ENCODE measurements at regions not wholly inside any gene's neighbourhood (a gene's known extent, or its start where the extent isn't known, plus 50 kb on each side); places are given as distances from the start of the nearest gene placed in this dataset.

DNA sequence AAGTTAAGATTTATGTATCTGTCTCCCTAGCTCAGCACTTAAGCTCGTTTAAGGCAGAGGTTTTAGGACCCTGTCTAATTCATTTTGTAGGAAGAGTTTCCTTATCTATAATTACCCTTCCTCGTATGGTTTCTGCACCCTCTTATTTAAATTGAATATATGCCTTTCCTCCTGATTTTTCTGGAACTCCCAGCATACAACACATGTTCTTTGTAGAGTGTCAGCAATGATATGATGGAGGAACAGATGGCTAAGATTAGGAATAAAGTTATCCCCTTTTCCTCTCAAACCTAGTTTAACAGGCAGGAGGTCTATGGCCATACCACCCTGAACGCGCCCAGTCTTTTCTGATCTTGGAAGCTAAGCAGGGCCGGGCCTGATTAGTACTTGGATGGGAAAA lies 359.5 kb downstream of the PCDH17 start:
- H3K4me3 ChIP-seq (ENCODE audit: low read depth, low read length) = no peak overlapping the region
- DNase-seq (ENCODE audit: low read depth, low spot score) = no peak
- CTCF ChIA-PET = no interaction called here
- TF ChIP-seq, protein P1, sequence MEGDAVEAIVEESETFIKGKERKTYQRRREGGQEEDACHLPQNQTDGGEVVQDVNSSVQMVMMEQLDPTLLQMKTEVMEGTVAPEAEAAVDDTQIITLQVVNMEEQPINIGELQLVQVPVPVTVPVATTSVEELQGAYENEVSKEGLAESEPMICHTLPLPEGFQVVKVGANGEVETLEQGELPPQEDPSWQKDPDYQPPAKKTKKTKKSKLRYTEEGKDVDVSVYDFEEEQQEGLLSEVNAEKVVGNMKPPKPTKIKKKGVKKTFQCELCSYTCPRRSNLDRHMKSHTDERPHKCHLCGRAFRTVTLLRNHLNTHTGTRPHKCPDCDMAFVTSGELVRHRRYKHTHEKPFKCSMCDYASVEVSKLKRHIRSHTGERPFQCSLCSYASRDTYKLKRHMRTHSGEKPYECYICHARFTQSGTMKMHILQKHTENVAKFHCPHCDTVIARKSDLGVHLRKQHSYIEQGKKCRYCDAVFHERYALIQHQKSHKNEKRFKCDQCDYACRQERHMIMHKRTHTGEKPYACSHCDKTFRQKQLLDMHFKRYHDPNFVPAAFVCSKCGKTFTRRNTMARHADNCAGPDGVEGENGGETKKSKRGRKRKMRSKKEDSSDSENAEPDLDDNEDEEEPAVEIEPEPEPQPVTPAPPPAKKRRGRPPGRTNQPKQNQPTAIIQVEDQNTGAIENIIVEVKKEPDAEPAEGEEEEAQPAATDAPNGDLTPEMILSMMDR (IDR thresholded peaks at IDR 0.05; ENCODE audit: insufficient read depth, low read length, missing control alignments) = no peak
- POLR2A ChIA-PET = no interaction called here

DNA sequence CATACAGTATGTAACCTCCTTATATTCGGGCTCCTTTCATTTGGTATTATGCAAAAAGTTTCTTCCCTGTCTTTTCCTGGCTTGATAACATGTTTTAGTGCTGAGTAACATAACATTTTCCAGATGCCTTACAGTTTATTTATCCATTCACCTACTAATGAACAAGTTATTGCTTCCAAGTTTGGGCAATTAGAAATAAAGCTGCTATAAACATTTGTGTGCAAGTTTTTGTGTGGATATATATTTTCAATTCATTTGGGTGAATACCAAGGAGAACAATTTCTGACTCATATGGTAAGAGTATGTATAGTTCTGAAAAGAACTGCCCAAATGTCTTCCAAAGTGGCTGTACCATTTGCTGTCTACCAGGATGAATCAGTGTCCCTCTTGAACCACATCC lies 360.9 kb downstream of the PCDH17 start:
- ChIA-PET POLR2A (no interaction called here), CTCF (no interaction called here)
- TF ChIP-seq, protein P1 (IDR thresholded peaks at IDR 0.05; ENCODE audit: insufficient read depth, low read length, missing control alignments) = no peak
- DNase-seq (ENCODE audit: low read depth, low spot score) = no peak
- H3K4me3 ChIP-seq (ENCODE audit: low read depth, low read length) = no peak overlapping the region

DNA sequence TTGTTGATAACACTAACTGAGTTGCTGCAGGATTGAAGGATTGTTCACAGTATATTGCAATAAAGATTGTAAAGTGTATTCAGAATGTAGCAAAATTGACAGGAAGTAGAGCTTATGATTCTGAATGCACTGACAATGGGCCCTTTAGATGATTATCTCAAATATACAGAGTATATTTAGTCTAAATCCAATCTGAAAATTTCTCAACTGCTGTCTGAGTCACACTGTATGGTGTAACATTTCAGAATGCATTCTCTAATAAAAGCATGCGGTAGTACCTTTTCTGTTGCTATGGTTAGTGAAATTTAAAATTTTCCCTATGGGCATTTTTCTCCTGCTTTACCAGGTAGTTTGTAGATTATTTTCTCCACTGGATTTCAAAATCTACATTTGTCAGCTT lies 365.2 kb downstream of the PCDH17 start:
- ChIA-PET POLR2A (no interaction called here), CTCF (no interaction called here)
- TF ChIP-seq, protein P1 (IDR thresholded peaks at IDR 0.05; ENCODE audit: insufficient read depth, low read length, missing control alignments) = no peak
- DNase-seq (ENCODE audit: low read depth, low spot score) = no peak
- no peak overlapping the region for H3K4me3 ChIP-seq (ENCODE audit: low read depth, low read length)

DNA sequence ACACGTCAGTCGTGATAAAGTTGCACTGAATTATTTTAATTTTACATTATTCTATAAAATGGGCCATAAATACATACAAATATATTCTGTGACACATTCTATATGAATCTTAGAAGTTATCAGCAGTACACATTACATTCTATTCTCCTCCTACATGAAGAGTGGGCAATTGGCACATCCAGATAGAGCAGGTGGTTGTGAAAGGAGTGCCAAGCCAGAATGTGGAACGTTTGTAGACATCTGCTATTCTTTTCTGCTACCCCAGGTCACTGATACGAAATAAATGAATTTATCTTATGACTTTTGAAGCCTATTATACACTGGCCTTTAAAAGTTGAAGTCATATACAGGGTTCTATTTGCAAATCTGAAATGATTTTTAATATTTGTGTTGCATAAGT lies 373.2 kb downstream of the PCDH17 start:
- DNase-seq (ENCODE audit: low read depth, low spot score) = no peak
- CTCF ChIA-PET = no interaction called here
- TF ChIP-seq, protein P1 (IDR thresholded peaks at IDR 0.05; ENCODE audit: insufficient read depth, low read length, missing control alignments) = no peak
- POLR2A ChIA-PET = no interaction called here
- H3K4me3 ChIP-seq (ENCODE audit: low read depth, low read length) = no peak overlapping the region

DNA sequence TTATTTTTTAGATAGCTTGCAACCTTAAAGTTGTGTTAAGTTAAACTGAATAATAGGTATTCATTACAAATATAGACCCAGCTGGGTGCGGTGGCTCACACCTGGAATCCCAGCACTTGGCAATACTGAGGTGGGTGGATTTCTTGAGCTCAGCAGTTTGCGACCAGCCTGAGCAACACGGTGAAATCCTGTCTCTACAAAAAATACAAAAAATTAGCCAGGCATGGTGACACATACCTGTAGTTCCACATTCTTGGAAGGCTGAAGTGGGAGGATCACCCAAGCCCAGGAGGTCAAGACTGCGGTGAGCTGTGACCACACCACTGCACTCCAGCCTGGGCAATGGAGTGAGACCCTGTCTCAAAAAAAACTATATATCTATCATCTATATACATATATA lies 386.5 kb downstream of the PCDH17 start:
- no peak for DNase-seq (ENCODE audit: low read depth, low spot score)
- no peak overlapping the region for H3K4me3 ChIP-seq (ENCODE audit: low read depth, low read length)
- POLR2A ChIA-PET = no interaction called here
- CTCF ChIA-PET = no interaction called here
- TF ChIP-seq, protein P1 (IDR thresholded peaks at IDR 0.05; ENCODE audit: insufficient read depth, low read length, missing control alignments) = no peak

DNA sequence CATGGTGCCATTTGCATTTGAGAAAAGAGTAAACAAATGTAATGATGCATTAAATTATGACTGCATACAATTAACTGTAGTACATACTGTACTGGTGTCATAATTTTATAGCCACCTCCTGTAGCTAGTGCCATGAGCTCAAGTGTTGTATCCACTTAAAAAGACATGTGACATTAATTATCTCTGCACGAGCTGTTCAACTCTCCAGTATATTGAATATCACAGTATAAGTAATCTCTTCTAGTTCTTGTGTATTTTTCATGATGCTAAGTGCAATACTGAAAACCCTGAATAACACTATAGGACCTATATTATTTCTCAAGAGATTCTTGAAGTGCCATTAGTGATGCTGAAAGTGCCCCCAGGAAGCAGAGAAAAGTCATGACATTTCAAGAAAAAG lies 387.3 kb downstream of the PCDH17 start:
- TF ChIP-seq, protein P1 (IDR thresholded peaks at IDR 0.05; ENCODE audit: insufficient read depth, low read length, missing control alignments) = no peak
- DNase-seq (ENCODE audit: low read depth, low spot score) = no peak
- ChIA-PET POLR2A (no interaction called here), CTCF (no interaction called here)
- no peak overlapping the region for H3K4me3 ChIP-seq (ENCODE audit: low read depth, low read length)
